ENCODE measurements at regions not wholly inside any gene's neighbourhood (a gene's known extent, or its start where the extent isn't known, plus 50 kb on each side); places are given as distances from the start of the nearest gene placed in this dataset.

- TF ChIP-seq, protein P1, sequence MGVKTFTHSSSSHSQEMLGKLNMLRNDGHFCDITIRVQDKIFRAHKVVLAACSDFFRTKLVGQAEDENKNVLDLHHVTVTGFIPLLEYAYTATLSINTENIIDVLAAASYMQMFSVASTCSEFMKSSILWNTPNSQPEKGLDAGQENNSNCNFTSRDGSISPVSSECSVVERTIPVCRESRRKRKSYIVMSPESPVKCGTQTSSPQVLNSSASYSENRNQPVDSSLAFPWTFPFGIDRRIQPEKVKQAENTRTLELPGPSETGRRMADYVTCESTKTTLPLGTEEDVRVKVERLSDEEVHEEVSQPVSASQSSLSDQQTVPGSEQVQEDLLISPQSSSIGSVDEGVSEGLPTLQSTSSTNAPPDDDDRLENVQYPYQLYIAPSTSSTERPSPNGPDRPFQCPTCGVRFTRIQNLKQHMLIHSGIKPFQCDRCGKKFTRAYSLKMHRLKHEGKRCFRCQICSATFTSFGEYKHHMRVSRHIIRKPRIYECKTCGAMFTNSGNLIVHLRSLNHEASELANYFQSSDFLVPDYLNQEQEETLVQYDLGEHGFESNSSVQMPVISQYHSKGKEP (tag by site-specific recombination; IDR thresholded peaks at IDR 0.05) = no peak
- TF ChIP-seq ZNF623 (tag by site-specific recombination; IDR thresholded peaks at IDR 0.05) (no peak), ZNF529 (tag by site-specific recombination; IDR thresholded peaks at IDR 0.05; ENCODE audit: insufficient replicate concordance) (no peak), HOXD13 (CRISPR knock-in tag; IDR thresholded peaks at IDR 0.05; ENCODE audit: borderline replicate concordance) (no peak), ZNF16 (tag by site-specific recombination; IDR thresholded peaks at IDR 0.05; ENCODE audit: low read depth) (no peak), KLF9 (tag by site-specific recombination; IDR thresholded peaks at IDR 0.05; ENCODE audit: low read depth) (no peak)
- TF ChIP-seq, protein P2, sequence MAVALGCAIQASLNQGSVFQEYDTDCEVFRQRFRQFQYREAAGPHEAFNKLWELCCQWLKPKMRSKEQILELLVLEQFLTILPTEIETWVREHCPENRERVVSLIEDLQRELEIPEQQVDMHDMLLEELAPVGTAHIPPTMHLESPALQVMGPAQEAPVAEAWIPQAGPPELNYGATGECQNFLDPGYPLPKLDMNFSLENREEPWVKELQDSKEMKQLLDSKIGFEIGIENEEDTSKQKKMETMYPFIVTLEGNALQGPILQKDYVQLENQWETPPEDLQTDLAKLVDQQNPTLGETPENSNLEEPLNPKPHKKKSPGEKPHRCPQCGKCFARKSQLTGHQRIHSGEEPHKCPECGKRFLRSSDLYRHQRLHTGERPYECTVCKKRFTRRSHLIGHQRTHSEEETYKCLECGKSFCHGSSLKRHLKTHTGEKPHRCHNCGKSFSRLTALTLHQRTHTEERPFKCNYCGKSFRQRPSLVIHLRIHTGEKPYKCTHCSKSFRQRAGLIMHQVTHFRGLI (tag by site-specific recombination; IDR thresholded peaks at IDR 0.05) = no peak
These were observed 383.8 kb upstream of the SORCS1 start (continued) for GRCh38 chr10:107548301-107548700.

- ChIA-PET CTCF (no interaction called here), POLR2A (no interaction called here)
- Histone ChIP-seq H3K4me3 (ENCODE audit: low read depth, low read length) (no peak overlapping the region), H3K27ac (ENCODE audit: extremely low read depth, low read depth, low read length) (no peak overlapping the region), H3K9me3 (ENCODE audit: control insufficient read depth, insufficient read depth, low read depth, low read length) (no peaks in the 10 kb centered on the region), H3K36me3 (ENCODE audit: control insufficient read depth in 2 of 2, insufficient read depth in 1 of 2, low read length in 2 of 2) (no peaks in the 10 kb centered on the region), H3K4me1 (ENCODE audit: control insufficient read depth, insufficient read depth, low read length) (no peaks in the 10 kb centered on the region)
- no peak for TF ChIP-seq ZIC2 (tag by site-specific recombination; IDR thresholded peaks at IDR 0.05)
- TF ChIP-seq ZNF555 (tag by site-specific recombination; conservative IDR thresholded peaks at IDR 0.05) = no peak
- TF ChIP-seq ZNF626 (tag by site-specific recombination; IDR thresholded peaks at IDR 0.05) = no peak
These were observed 382.5 kb upstream of the SORCS1 start for GRCh38 chr10:107546986-107547385.

- Histone ChIP-seq H3K4me1 (ENCODE audit: control insufficient read depth, insufficient read depth, low read length) (no peaks in the 10 kb centered on the region), H3K27ac (ENCODE audit: extremely low read depth, low read depth, low read length) (no peak overlapping the region), H3K9me3 (ENCODE audit: control insufficient read depth, insufficient read depth, low read depth, low read length) (no peaks in the 10 kb centered on the region), H3K36me3 (ENCODE audit: control insufficient read depth in 2 of 2, insufficient read depth in 1 of 2, low read length in 2 of 2) (no peaks in the 10 kb centered on the region), H3K4me3 (ENCODE audit: low read depth, low read length) (no peak overlapping the region)
- TF ChIP-seq ZNF214 (tag by site-specific recombination; IDR thresholded peaks at IDR 0.05; ENCODE audit: borderline replicate concordance) (no peak), ZNF274 (IDR thresholded peaks at IDR 0.05; ENCODE audit: low read length) (no peak), ZNF274 (tag by site-specific recombination; IDR thresholded peaks at IDR 0.05; ENCODE audit: borderline replicate concordance) (no peak), ZNF621 (tag by site-specific recombination; IDR thresholded peaks at IDR 0.05) (no peak), GLIS1 (tag by site-specific recombination; IDR thresholded peaks at IDR 0.05) (no peak), OSR2 (tag by site-specific recombination; IDR thresholded peaks at IDR 0.05) (no peak), ZNF626 (tag by site-specific recombination; IDR thresholded peaks at IDR 0.05) (no peak), FEZF1 (tag by site-specific recombination; IDR thresholded peaks at IDR 0.05) (no peak)
- TF ChIP-seq, protein P3, sequence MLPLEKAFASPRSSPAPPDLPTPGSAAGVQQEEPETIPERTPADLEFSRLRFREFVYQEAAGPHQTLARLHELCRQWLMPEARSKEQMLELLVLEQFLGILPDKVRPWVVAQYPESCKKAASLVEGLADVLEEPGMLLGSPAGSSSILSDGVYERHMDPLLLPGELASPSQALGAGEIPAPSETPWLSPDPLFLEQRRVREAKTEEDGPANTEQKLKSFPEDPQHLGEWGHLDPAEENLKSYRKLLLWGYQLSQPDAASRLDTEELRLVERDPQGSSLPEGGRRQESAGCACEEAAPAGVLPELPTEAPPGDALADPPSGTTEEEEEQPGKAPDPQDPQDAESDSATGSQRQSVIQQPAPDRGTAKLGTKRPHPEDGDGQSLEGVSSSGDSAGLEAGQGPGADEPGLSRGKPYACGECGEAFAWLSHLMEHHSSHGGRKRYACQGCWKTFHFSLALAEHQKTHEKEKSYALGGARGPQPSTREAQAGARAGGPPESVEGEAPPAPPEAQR (tag by site-specific recombination; IDR thresholded peaks at IDR 0.05) = no peak
- TF ChIP-seq, protein P4, sequence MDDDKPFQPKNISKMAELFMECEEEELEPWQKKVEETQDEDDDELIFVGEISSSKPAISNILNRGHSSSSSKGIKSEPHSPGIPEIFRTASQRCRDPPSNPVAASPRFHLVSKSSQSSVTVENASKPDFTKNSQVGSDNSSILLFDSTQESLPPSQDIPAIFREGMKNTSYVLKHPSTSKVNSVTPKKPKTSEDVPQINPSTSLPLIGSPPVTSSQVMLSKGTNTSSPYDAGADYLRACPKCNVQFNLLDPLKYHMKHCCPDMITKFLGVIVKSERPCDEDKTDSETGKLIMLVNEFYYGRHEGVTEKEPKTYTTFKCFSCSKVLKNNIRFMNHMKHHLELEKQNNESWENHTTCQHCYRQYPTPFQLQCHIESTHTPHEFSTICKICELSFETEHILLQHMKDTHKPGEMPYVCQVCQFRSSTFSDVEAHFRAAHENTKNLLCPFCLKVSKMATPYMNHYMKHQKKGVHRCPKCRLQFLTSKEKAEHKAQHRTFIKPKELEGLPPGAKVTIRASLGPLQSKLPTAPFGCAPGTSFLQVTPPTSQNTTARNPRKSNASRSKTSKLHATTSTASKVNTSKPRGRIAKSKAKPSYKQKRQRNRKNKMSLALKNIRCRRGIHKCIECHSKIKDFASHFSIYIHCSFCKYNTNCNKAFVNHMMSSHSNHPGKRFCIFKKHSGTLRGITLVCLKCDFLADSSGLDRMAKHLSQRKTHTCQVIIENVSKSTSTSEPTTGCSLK (tag by site-specific recombination; IDR thresholded peaks at IDR 0.05) = no peak
- ChIA-PET POLR2A (no interaction called here), CTCF (no interaction called here)
These were observed 381.8 kb upstream of the SORCS1 start for GRCh38 chr10:107546284-107546683.
